H1 (cell line): ENCODE measurements at regions not wholly inside any gene's neighbourhood (a gene's known extent, or its start where the extent isn't known, plus 50 kb on each side); places are given as distances from the start of the nearest gene placed in this dataset.

ENCODE experiments used
- CTCF ChIA-PET: fragments of 300-600 bp; sonication (Branson Sonifier 250); formaldehyde crosslinking; loops from one replicate; lab custom pipeline; 2021; ENCODE audit not compliant: partially characterized antibody; lab: Charles Lee
- POLR2A ChIA-PET: fragments of 300-600 bp; sonication (Branson Sonifier 250); formaldehyde crosslinking; loops from one replicate; lab custom pipeline; 2021; ENCODE audit warnings: inconsistent platforms; ENCODE audit not compliant: partially characterized antibody; lab: Charles Lee
- DNase-seq, 2 experiments: peaks; one replicate each; pipeline versions ENCODE4 v3.0.0 to v3.0.0-alpha.2; 2010 to 2022; ENCODE audit warnings: low spot score in 2 of 2, low read depth in 1 of 2, mixed read lengths in 1 of 2
- FAIRE-seq: peaks from 2 replicates; lab custom pipeline; 2011; peaks lifted over from hg19 to GRCh38; lab: Jason Lieb, UNC
- H2AFZ ChIP-seq: 2 replicates; pipeline ENCODE4 v1.8.1; 2012; ENCODE audit warnings: low read length, inconsistent platforms
- H2AK5ac ChIP-seq: 2 replicates; pipeline ENCODE4 v1.6.1; 2013; ENCODE audit warnings: low read depth, low read length
- H2BK120ac ChIP-seq: replicated peaks from 2 replicates; pipeline ENCODE3; 2013; ENCODE audit warnings: low read depth, low read length, inconsistent platforms
- H2BK12ac ChIP-seq: 2 replicates; pipeline ENCODE4 v1.6.1; 2013; ENCODE audit warnings: low read depth, low read length
- H2BK15ac ChIP-seq: 2 replicates; pipeline ENCODE4 v1.6.1; 2013; ENCODE audit warnings: low read length
- H2BK20ac ChIP-seq: 2 replicates; pipeline ENCODE4 v1.6.1; 2013; ENCODE audit warnings: low read length
- H2BK5ac ChIP-seq: 2 replicates; pipeline ENCODE4 v1.6.1; 2013; ENCODE audit warnings: low read depth, low read length
- H3K14ac ChIP-seq: 2 replicates; pipeline ENCODE4 v1.6.1; 2013; ENCODE audit warnings: inconsistent platforms; ENCODE audit not compliant: insufficient read length
- H3K18ac ChIP-seq: 2 replicates; pipeline ENCODE4 v1.6.1; 2013; ENCODE audit warnings: low read length; ENCODE audit errors: extremely low read depth
- H3K23ac ChIP-seq: 2 replicates; pipeline ENCODE4 v1.6.1; 2013; ENCODE audit warnings: inconsistent platforms; ENCODE audit not compliant: insufficient read length
- H3K23me2 ChIP-seq: 2 replicates; pipeline ENCODE4 v1.6.1; 2013; ENCODE audit warnings: low read depth, low read length
- H3K27ac ChIP-seq: 2 replicates; pipeline ENCODE4 v1.6.1; 2011; ENCODE audit warnings: low read depth, low read length, inconsistent platforms
- H3K27me3 ChIP-seq, 4 experiments: replicated peaks in 1 of 4; 1 replicate in 1 of 4; 2 replicates in 3 of 4; pipeline versions ENCODE4 v1.6.1 to v1.8.1; 2011 to 2013; ENCODE audit warnings: low read length in 3 of 4, mild to moderate bottlenecking in 3 of 4, inconsistent platforms in 2 of 4, mixed read lengths in 2 of 4, moderate library complexity in 1 of 4; ENCODE audit not compliant: control insufficient read depth in 3 of 4, insufficient read depth in 3 of 4; ENCODE audit errors: extremely low read depth in 1 of 4
- H3K36me3 ChIP-seq, 4 experiments: 2 replicates each; pipeline versions ENCODE4 v1.6.1 to v1.8.1; 2011 to 2013; ENCODE audit warnings: mild to moderate bottlenecking in 4 of 4, low read length in 3 of 4, moderate library complexity in 2 of 4, control low read depth in 1 of 4, inconsistent platforms in 1 of 4; ENCODE audit not compliant: insufficient read depth in 4 of 4, control insufficient read depth in 2 of 4
- H3K4ac ChIP-seq: replicated peaks from 2 replicates; pipeline ENCODE3; 2013; ENCODE audit warnings: low read length, low read depth, mixed read lengths, inconsistent platforms; ENCODE audit not compliant: insufficient read length
- H3K4me1 ChIP-seq, 4 experiments: replicated peaks in 1 of 4; 1 replicate in 1 of 4; 2 replicates in 3 of 4; pipeline versions ENCODE4 v1.6.1 to v1.8.1; 2011 to 2013; ENCODE audit warnings: low read length in 3 of 4, inconsistent platforms in 2 of 4, mixed read lengths in 1 of 4; ENCODE audit not compliant: insufficient read depth in 4 of 4, control insufficient read depth in 3 of 4
- H3K4me2 ChIP-seq, 2 experiments: 2 replicates each; pipeline versions ENCODE4 v1.6.1 to v1.8.1; 2011 to 2013; ENCODE audit warnings: low read depth in 2 of 2, low read length in 2 of 2, control low read depth in 1 of 2, inconsistent platforms in 1 of 2, mild to moderate bottlenecking in 1 of 2; ENCODE audit not compliant: insufficient read depth in 1 of 2
- H3K4me3 ChIP-seq, 4 experiments: fragments of 200-600, 300-600 bp in 1 of 4; sonication (generic), shearing (Covaris generic), sonication (Bioruptor Twin) in 1 of 4; 2 replicates each; pipeline versions ENCODE4 v1.5.1 to v1.8.1; 2011 to 2016; ENCODE audit warnings: low read length in 4 of 4, low read depth in 3 of 4, control low read depth in 2 of 4, inconsistent platforms in 2 of 4, mild to moderate bottlenecking in 2 of 4, mixed read lengths in 1 of 4, moderate library complexity in 1 of 4; ENCODE audit not compliant: insufficient read depth in 2 of 4; ENCODE audit errors: extremely low read depth in 1 of 4
- H3K56ac ChIP-seq: replicated peaks from 2 replicates; pipeline ENCODE3; 2013; ENCODE audit warnings: low read depth, mild to moderate bottlenecking, mixed read lengths, low read length, inconsistent platforms; ENCODE audit not compliant: insufficient read length
- H3K79me1 ChIP-seq: 2 replicates; pipeline ENCODE4 v1.6.1; 2013; ENCODE audit warnings: low read depth, low read length, control low read depth
- H3K79me2 ChIP-seq, 2 experiments: 2 replicates each; pipeline versions ENCODE4 v1.6.1 to v1.8.1; 2012 to 2013; ENCODE audit warnings: low read length in 2 of 2, mild to moderate bottlenecking in 2 of 2, inconsistent platforms in 1 of 2; ENCODE audit not compliant: insufficient read depth in 2 of 2, control insufficient read depth in 1 of 2
- H3K9ac ChIP-seq, 4 experiments: replicated peaks in 1 of 4; 1 replicate in 1 of 4; 2 replicates in 3 of 4; pipeline versions ENCODE4 v1.6.1 to v1.8.1; 2011 to 2013; ENCODE audit warnings: low read depth in 3 of 4, low read length in 3 of 4, control low read depth in 2 of 4, mild to moderate bottlenecking in 2 of 4, moderate library complexity in 2 of 4, inconsistent platforms in 1 of 4; ENCODE audit errors: extremely low read depth in 1 of 4
- H3K9me3 ChIP-seq, 2 experiments: 2 replicates each; pipeline versions ENCODE4 v1.6.1 to v1.8.1; 2012 to 2013; ENCODE audit warnings: mild to moderate bottlenecking in 2 of 2, moderate library complexity in 2 of 2, control low read depth in 1 of 2, inconsistent platforms in 1 of 2, low read depth in 1 of 2, low read length in 1 of 2, mixed read lengths in 1 of 2; ENCODE audit not compliant: insufficient read depth in 2 of 2
- H4K20me1 ChIP-seq, 2 experiments: replicated peaks in 1 of 2; 2 replicates each; pipeline versions ENCODE3 to v1.8.1; 2011 to 2013; ENCODE audit warnings: inconsistent platforms in 2 of 2, low read length in 2 of 2, mild to moderate bottlenecking in 1 of 2; ENCODE audit not compliant: insufficient read depth in 2 of 2, control insufficient read depth in 1 of 2
- H4K5ac ChIP-seq: 2 replicates; pipeline ENCODE4 v1.6.1; 2013; ENCODE audit warnings: low read length, low read depth, mixed read lengths, inconsistent platforms; ENCODE audit not compliant: insufficient read length
- H4K8ac ChIP-seq: 2 replicates; pipeline ENCODE4 v1.8.0; 2013; ENCODE audit warnings: mild to moderate bottlenecking, moderate library complexity, low read length, inconsistent platforms; ENCODE audit not compliant: insufficient read depth; ENCODE audit errors: extremely low read depth
- H4K91ac ChIP-seq: replicated peaks from 2 replicates; pipeline ENCODE3; 2013; ENCODE audit warnings: low read length, mixed read lengths, inconsistent platforms; ENCODE audit not compliant: insufficient read length
- CBX5 ChIP-seq: fragments of 300-800, 300-1000 bp; sonication (generic); IDR thresholded peaks from 2 replicates; pipeline ENCODE4 v1.7.1; 2016; ENCODE audit warnings: antibody characterized with exemption, low read length, low read depth
- GABPA ChIP-seq: IDR thresholded peaks from 2 replicates; pipeline ENCODE4 v1.6.1; 2011; ENCODE audit warnings: mild to moderate bottlenecking, low read length, moderate library complexity, borderline replicate concordance; ENCODE audit not compliant: insufficient read depth
- GTF2F1 ChIP-seq: IDR thresholded peaks from 2 replicates; pipeline ENCODE4 v1.6.1; 2012; ENCODE audit warnings: low read depth, low read length, improper control_type of control experiment, borderline replicate concordance
- HDAC6 ChIP-seq: IDR thresholded peaks from one replicate; pipeline ENCODE4 v1.7.1; 2012; ENCODE audit warnings: low read depth, mild to moderate bottlenecking, inconsistent platforms, low read length, moderate library complexity
- RBBP5 ChIP-seq: IDR thresholded peaks from 2 replicates; pipeline ENCODE4 v1.7.1; 2012; ENCODE audit warnings: low read depth, mild to moderate bottlenecking, inconsistent platforms, low read length, moderate library complexity, borderline replicate concordance
- RXRA ChIP-seq: IDR thresholded peaks from 2 replicates; pipeline ENCODE4 v1.6.1; 2011; ENCODE audit warnings: low read depth, mild to moderate bottlenecking, low read length, moderate library complexity; ENCODE audit not compliant: insufficient read depth
- TCF12 ChIP-seq: IDR thresholded peaks from 2 replicates; pipeline ENCODE4 v1.6.1; 2011; ENCODE audit warnings: low read depth, mild to moderate bottlenecking, low read length
- WGBS, 2 experiments: shearing (Covaris generic) in 1 of 2; methylation state at CpG; one replicate each; pipeline versions ENCODE4 v1.1.6 to v1.1.7; 2013 to 2015; ENCODE audit warnings: low lambda C conversion rate in 2 of 2, mixed read lengths in 2 of 2, inconsistent platforms in 1 of 2, low coverage in 1 of 2, missing lambda C conversion rate in 1 of 2; ENCODE audit not compliant: insufficient replicate concordance in 2 of 2, insufficient coverage in 1 of 2, insufficient read length in 1 of 2; ENCODE audit errors: extremely low coverage in 1 of 2, missing lambda C conversion rate in 1 of 2; 5-methylcytosine and 5-hydroxymethylcytosine counted together
- TF ChIP-seq, protein P1 (sequence below): IDR thresholded peaks from 2 replicates; pipeline ENCODE4 v1.6.1; 2011; ENCODE audit warnings: low read length, improper control_type of control experiment

DNA sequence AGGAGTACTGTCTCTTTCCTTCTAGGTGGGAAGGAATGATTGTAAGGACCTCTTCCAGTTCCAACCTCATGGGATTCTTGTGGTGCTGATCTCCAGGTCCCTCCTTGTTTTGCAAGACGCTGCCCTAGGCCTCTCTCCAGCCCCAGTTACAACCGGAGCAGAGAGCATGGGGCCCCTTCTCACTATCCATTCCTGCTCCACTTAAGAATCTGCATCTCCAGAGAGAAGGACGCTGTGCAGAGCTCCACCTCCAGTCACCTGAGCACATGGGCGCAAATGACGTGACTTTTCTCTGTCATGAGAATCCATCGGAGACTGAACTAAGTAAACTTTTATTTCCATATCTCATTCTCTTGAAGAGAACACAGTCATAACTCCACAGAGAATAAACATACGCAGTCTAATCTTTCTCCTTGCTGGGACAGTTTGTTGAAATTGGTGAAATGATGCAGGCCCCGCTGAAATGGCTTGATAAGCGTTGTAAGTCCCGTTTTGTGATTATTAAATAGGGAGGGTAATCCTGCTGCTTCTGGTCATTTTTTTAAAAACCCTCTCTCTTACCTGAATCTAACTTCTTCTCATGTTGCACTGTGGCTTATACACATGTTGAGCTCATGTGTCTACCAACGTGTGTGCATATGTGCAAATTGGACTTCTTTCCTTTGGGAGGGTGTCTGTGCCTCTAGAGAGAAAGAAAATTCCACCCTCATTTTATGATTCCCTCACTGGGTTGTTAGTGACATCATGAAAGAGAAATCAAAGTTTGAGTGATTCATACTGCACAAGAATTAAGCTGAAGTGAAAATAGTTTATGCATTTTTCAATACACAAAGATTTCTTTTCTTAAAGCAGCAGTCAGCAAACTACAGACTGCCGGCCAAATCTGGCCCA, 133.2 kb upstream of the TBX20 start:
- no peak overlapping the region for H3K14ac ChIP-seq

More for the DNA sequence above, 133.2 kb upstream of the TBX20 start:
- no peaks in the 10 kb centered on the region for H4K20me1 ChIP-seq
- no peaks in the 10 kb centered on the region for H3K4me1 ChIP-seq
- H3K79me1 ChIP-seq: no peaks in the 10 kb centered on the region; the same call in 1 of the 2 replicates
- H2BK5ac ChIP-seq: no peak overlapping the region
- H2BK15ac ChIP-seq: no peak overlapping the region
- H3K56ac ChIP-seq: no peak overlapping the region
- no peak for TF ChIP-seq CBX5
- no peak for TF ChIP-seq GTF2F1
- no peak for TF ChIP-seq TCF12
- no peak for TF ChIP-seq RXRA
- no peak for TF ChIP-seq RBBP5
- TF ChIP-seq, protein P1, sequence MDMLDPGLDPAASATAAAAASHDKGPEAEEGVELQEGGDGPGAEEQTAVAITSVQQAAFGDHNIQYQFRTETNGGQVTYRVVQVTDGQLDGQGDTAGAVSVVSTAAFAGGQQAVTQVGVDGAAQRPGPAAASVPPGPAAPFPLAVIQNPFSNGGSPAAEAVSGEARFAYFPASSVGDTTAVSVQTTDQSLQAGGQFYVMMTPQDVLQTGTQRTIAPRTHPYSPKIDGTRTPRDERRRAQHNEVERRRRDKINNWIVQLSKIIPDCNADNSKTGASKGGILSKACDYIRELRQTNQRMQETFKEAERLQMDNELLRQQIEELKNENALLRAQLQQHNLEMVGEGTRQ: no peak
- no peak for TF ChIP-seq HDAC6
- TF ChIP-seq GABPA: no peak
- no peak overlapping the region for H4K91ac ChIP-seq
- no peak overlapping the region for H2BK20ac ChIP-seq
- no peak overlapping the region for H3K9ac ChIP-seq
- H4K8ac ChIP-seq: no peak overlapping the region
- no peak overlapping the region for H3K4me2 ChIP-seq
- FAIRE-seq: no peak
- no peak overlapping the region for H2BK12ac ChIP-seq
- no peak overlapping the region for H2BK120ac ChIP-seq
- no peaks in the 10 kb centered on the region for H3K36me3 ChIP-seq
- H3K4ac ChIP-seq: no peak overlapping the region
- DNase-seq: no peak
- no peak overlapping the region for H3K27ac ChIP-seq
- H2AFZ ChIP-seq: no peak overlapping the region
- no peaks in the 10 kb centered on the region for H3K27me3 ChIP-seq
- no peak overlapping the region for H4K5ac ChIP-seq
- no peaks in the 10 kb centered on the region for H3K79me2 ChIP-seq
- no peaks in the 10 kb centered on the region for H3K23me2 ChIP-seq
- CTCF ChIA-PET: interaction anchor here (0.6 kb wide), 1 partner anchor 47 kb away, joined by 3 read pairs; no protein-coding TSS in a partner anchor
- H3K18ac ChIP-seq: no peak overlapping the region
- 92% methylated on average over 12 of the region's 12 CpGs; no CpG with 5 or more reads in 1 of the 2 experiments for WGBS, 2 experiments
- no peak overlapping the region for H2AK5ac ChIP-seq
- H3K4me3 ChIP-seq: no peak overlapping the region
- no peak overlapping the region for H3K23ac ChIP-seq
- no peaks in the 10 kb centered on the region for H3K9me3 ChIP-seq
- POLR2A ChIA-PET: no interaction called here
